GM04503 (cell line): ENCODE measurements at regions not wholly inside any gene's neighbourhood (a gene's known extent, or its start where the extent isn't known, plus 50 kb on each side); places are given as distances from the start of the nearest gene placed in this dataset.

Experiments used
- DNase-seq: peaks from one replicate; pipeline ENCODE4 v3.0.0-alpha.2; 2012; ENCODE audit warnings: low read depth

GRCh38 chr22:44591146-44591790, 93.2 kb upstream of the RTL6 start:
- no peak for DNase-seq

- DNase-seq = no peak
Measured at GRCh38 chr22:44590291-44590690, 92.3 kb upstream of the RTL6 start.

DNA sequence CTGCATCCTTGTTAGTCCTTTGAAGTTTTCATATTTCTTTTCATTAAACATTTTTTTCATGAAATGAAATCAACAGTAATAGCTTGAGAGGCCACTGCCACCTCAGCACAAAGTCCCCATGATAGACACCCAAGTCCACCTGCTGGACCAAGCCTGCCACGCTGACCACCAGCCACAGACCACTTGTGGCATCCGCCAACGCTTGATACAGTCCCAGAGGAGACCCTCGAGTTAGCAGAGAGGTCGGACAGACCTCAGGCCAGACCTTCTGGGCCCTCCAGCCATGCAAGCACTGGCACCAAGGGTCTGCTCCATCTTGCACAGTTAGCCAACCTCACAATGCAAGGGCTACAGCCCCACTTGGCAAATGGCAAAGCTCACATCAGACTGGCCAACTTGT, 91.8 kb upstream of the RTL6 start:
- DNase-seq = no peak

GRCh38 chr22:44588348-44588747, 90.3 kb upstream of the RTL6 start:
- no peak for DNase-seq

GRCh38 chr22:44587737-44588310, 89.8 kb upstream of the RTL6 start:
- no peak for DNase-seq

- no peak for DNase-seq
Measured at GRCh38 chr22:44586999-44587736, 89.1 kb upstream of the RTL6 start.

GRCh38 chr22:44586351-44586990, 88.4 kb upstream of the RTL6 start:
- DNase-seq = no peak

DNA sequence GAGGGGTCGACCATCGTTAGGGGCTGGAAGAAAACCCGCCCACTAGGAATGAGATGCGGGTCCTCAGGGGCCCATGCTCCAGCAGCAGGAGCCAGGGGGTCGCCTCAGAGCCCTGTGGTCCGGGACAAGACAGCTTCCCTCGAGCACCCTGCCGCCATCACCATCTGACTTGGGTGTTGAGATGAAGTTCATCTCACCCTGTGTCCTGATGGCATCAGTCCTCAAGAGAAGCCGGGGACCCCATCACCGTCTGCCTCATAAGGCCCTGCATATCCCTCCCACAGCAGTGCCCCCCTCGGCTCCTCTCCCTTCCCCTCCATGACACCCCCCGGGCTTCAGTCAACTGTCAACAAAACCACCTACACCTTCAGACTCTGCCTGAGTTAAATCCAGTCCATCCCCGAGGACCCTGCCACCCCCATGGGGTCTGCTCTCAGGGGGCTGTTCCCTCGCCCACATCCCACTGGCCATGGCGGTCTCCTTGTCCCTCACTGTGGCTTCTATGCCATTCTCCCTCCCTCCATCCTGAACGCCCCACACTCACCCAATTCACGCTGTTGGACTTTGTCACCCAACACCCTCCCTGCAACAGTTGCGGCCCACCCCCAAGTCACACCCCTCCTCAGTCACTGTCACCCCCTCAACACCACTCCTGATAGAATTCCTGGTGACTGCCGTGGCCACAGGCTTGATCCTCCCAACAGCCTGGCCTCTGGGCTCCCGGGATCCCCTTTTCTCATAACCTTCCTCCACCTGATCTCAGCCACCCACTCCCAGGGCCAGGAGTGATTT, 87.7 kb upstream of the RTL6 start:
- DNase-seq = no peak

DNA sequence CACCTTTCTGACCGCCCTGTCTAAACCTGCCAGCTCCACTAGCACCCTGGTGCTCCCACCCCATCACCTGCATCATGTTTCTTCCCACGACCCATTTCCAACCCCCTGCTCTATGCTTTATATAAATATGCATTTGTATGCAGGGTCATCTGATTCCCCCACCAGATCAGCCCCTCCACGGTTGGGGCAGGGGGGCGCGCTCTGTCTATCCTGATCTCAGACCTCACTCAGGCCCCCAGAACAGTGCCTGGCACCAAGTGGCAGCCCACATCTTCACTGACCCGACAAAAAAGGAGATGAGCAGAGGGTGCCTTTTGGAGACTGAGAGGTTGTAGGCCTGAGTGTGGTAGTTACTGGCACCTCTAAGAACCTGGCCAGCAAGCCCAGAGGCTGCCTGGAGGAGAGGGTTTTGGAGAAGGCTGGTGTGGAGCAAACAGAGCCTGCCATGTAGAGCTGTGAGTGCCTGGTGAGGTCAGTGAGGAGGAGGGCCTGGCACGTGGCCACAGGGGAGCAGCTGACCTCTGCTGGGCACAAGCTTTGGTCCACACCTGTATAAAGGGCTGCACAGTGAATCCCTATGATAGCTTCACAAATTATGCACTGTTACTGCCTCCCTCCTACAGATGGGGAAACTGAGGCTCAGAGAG, 86.3 kb upstream of the RTL6 start:
- DNase-seq = no peak

DNA sequence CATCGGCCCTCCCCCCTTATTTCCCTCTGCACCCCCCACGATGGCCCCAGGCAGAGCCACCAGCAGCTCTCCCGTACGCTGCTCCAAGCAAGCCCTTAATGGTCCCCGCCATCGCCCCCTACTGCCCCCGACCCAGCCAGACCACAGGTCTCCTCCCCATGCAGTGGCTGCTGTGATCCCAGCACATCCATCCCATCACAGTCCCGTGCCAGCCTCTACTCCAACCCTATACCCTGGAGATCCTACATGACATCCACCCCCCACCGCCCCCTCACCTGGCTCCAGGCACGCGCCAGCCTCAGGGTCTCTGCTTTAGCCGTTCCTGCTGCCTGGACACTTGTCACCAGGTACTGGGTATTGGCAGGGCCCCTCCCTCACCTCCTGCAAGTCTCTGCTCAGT, 85.8 kb upstream of the RTL6 start:
- DNase-seq = no peak

GRCh38 chr22:44583061-44583760, 85.2 kb upstream of the RTL6 start:
- no peak for DNase-seq

DNA sequence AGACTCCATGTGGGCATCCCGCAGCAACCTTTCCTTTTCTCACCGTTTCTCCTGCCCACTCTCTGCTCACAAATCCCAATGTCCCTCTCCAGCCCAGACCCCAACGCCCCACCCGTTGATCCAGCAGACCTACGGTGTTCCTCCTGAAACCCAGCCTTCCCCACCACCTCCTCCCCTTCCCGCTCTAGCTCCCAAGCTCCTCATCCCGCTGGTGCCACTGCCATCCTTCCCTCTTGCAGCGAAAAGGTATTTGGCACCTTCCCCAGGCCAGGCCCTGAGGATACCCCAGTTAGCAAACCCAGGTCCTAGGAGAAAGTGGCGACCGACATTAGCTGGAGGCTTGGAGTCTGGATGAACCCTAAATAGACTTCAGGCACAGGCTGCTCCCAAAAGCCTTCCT, 84.0 kb upstream of the RTL6 start:
- DNase-seq = no peak

GRCh38 chr22:44581096-44581435, 83.0 kb upstream of the RTL6 start:
- no peak for DNase-seq

- no peak for DNase-seq
Measured at GRCh38 chr22:44580176-44581095, 82.4 kb upstream of the RTL6 start.

DNA sequence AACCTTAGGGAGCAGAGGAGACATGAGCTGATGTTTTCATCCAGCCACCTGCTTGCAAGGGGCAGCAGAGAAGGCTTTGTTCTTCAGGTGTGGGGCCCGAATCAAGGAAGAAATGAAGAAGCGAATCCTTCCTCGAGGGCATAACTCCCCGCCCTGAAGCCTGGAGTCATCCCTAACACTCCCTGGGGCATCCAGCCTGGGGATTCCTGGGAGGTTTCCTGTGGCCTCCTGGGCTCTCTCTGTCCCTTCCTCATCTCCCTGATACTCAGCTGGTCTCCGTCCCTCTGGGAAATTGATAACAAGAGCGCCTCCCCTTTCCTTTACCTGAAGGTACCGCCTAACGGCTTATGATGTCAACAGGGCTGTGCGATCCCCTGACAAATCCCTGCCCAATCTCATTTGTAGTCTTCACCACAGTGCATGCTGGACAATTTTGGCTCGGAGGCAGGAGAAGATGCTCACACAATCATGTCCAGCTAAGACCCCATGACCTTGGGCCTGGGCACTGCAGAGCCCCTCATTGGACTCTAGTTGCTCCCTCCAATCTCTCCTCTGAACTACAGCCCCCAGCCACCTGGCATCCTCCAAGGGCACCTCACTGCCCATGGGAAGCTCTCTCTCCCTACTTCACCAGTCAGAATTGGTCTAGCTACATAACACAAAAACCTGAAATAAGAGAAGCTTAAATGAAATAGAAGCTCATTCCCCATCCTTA, 80.6 kb upstream of the RTL6 start:
- DNase-seq = no peak

GRCh38 chr22:44578110-44578457, 80.1 kb upstream of the RTL6 start:
- no peak for DNase-seq

DNA sequence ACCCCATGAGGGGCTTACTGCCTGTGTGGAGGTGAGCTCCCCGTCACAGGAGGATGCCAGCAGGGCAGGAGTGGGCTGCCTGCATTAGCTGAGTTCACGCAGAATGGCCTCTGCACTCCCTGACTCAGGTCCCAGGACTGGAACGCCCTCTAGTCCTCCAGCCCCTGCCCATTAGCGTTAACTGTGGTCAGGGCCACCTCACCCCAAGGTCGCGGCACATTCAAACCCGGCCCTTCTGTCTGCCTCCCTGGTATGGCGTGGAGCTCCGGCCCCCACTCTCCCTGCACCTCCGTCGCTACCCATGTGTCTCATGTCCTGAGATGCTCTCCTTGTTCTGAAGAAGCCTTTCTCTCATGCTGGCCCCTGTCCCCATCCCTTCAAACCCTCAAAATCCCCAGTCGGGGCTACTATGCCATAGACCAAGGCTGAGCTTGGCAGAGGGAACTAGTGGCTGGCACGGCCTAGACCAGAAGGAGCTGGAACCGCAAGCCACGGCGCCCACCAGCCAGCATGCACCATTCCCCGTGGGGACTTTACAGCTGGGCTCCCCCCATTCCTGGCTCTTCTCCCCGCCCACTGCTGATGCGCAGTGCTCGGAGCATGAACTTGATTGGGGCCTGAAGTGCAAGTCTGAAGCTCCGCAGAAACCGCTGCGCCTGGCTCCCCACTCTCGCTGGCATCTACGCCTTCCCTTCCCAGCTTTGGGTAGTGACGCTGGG, 79.5 kb upstream of the RTL6 start:
- DNase-seq = no peak

DNA sequence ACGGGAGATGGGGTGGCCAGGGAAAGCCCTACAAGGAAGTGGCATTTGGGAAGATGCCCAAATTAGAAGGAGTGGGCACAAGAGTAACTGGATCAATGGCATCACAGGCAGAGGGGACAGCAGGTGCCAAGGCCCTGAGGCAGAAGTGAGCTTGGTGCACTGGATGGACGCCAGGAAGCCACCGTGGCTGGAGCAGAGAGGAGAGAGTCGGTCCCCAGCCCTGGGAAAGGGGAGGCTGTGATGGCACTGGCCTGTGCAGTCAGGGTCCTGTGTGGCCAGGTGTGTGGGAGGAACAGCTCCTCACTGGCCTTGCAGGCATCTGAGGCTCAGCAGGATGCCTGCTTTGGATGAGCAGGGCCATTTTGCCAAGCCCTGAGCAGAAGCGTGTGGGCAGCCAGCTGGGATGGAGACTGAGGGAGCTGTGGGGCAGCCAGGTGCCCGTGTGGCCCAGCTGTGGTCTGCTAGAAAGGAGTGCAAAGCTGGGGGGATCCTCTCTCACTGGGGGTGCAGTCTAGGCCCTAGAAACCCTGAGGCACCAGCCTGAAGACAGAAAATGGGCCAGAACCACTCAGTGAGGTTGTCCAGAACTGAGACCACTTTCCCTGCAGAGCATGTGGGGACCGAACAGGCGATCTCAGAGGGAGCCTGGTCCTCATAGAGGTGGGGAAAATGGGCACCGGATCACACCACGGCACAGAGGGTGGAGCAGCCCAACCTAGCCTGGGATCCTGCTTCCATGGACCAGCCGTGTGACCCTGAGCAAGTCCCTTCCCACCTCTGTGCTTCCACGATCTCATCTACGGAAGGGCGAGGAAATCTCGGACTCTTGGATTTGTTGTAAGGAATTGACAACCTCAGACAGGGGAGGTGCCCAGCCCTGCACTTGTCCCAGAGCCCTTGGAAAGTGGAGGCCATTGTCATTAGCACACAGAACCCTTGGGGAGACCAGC, 78.6 kb upstream of the RTL6 start:
- DNase-seq = no peak
